WTC11 (cell line): ENCODE measurements at regions not wholly inside any gene's neighbourhood (a gene's known extent, or its start where the extent isn't known, plus 50 kb on each side); places are given as distances from the start of the nearest gene placed in this dataset.

Experiments
- AR ChIP-seq: fragments of 250-450 bp; sonication (Bioruptor Pico); IDR thresholded peaks from 2 replicates; pipeline ENCODE4 v1.9.0; 2021; ENCODE audit warnings: mild to moderate bottlenecking
- MYBL2 ChIP-seq: sonication (generic); formaldehyde crosslinking; IDR thresholded peaks from 2 replicates; pipeline ENCODE4 v1.8.1; 2023; ENCODE audit warnings: mild to moderate bottlenecking, moderate library complexity, missing genetic modification reagents
- TF ChIP-seq, protein P1 (sequence below): sonication (generic); formaldehyde crosslinking; IDR thresholded peaks from 2 replicates; pipeline ENCODE4 v1.8.1; 2022; ENCODE audit warnings: missing genetic modification reagents, borderline replicate concordance

DNA sequence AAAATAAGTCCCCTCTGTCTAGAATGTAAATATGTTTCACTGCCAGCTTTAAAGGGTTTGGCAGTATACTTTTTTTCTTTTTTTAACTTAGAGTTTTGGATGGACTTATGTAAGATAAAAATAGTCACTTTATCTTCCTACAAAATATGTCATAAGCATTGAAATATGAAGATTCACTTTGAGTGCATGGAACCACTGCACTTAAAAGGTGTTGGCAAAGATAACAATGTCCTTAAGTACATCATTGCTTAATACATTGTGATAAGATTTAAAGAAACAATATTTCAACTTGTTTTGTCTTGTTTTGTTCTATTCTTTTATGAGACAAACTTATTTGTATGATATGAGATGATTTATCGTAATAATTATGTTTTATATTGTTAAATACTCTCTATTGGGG lies 66.3 kb upstream of the NAALADL2 start (continued):
- no peak for TF ChIP-seq AR (CRISPR knock-in tag)
- TF ChIP-seq, protein P1, sequence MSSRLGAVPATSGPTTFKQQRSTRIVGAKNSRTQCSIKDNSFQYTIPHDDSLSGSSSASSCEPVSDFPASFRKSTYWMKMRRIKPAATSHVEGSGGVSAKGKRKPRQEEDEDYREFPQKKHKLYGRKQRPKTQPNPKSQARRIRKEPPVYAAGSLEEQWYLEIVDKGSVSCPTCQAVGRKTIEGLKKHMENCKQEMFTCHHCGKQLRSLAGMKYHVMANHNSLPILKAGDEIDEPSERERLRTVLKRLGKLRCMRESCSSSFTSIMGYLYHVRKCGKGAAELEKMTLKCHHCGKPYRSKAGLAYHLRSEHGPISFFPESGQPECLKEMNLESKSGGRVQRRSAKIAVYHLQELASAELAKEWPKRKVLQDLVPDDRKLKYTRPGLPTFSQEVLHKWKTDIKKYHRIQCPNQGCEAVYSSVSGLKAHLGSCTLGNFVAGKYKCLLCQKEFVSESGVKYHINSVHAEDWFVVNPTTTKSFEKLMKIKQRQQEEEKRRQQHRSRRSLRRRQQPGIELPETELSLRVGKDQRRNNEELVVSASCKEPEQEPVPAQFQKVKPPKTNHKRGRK (CRISPR knock-in tag) = no peak
- TF ChIP-seq MYBL2 (CRISPR knock-in tag) = no peak
